ENCODE measurements at regions not wholly inside any gene's neighbourhood (a gene's known extent, or its start where the extent isn't known, plus 50 kb on each side); places are given as distances from the start of the nearest gene placed in this dataset.

DNA sequence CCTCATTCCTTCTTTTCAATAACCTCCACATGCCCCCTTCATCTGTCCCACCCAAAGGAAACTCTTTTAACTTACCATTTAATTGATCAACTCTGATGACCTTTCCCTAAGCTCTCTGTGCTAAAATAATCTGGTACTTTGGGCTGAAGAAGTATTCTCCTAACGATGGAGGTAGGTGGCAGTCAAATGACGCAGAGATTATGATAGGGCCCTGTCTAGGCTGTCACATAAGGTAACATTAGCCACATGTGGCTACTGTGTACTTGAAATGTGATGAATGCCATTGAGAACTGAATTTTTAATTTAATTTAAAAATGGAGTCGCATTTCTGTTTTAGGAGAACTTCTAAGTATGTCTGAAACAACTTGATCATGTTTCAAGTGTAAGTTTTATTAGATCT lies 140.5 kb upstream of the TNP1 start:
- H3K27me3 ChIP-seq (ENCODE audit: control insufficient read depth, insufficient read depth, low read length) = no peaks in the 10 kb centered on the region; the same call in 1 of the 2 replicates
- TF ChIP-seq, protein P1, sequence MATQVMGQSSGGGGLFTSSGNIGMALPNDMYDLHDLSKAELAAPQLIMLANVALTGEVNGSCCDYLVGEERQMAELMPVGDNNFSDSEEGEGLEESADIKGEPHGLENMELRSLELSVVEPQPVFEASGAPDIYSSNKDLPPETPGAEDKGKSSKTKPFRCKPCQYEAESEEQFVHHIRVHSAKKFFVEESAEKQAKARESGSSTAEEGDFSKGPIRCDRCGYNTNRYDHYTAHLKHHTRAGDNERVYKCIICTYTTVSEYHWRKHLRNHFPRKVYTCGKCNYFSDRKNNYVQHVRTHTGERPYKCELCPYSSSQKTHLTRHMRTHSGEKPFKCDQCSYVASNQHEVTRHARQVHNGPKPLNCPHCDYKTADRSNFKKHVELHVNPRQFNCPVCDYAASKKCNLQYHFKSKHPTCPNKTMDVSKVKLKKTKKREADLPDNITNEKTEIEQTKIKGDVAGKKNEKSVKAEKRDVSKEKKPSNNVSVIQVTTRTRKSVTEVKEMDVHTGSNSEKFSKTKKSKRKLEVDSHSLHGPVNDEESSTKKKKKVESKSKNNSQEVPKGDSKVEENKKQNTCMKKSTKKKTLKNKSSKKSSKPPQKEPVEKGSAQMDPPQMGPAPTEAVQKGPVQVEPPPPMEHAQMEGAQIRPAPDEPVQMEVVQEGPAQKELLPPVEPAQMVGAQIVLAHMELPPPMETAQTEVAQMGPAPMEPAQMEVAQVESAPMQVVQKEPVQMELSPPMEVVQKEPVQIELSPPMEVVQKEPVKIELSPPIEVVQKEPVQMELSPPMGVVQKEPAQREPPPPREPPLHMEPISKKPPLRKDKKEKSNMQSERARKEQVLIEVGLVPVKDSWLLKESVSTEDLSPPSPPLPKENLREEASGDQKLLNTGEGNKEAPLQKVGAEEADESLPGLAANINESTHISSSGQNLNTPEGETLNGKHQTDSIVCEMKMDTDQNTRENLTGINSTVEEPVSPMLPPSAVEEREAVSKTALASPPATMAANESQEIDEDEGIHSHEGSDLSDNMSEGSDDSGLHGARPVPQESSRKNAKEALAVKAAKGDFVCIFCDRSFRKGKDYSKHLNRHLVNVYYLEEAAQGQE (IDR thresholded peaks at IDR 0.05; ENCODE audit: insufficient read depth in 1 of 2, low read depth in 2 of 2, low read length in 1 of 2) = no peak
- no peak for TF ChIP-seq SIN3A (IDR thresholded peaks at IDR 0.05; ENCODE audit: borderline replicate concordance, insufficient read depth, low read depth, low read length)
- TF ChIP-seq, protein P2, sequence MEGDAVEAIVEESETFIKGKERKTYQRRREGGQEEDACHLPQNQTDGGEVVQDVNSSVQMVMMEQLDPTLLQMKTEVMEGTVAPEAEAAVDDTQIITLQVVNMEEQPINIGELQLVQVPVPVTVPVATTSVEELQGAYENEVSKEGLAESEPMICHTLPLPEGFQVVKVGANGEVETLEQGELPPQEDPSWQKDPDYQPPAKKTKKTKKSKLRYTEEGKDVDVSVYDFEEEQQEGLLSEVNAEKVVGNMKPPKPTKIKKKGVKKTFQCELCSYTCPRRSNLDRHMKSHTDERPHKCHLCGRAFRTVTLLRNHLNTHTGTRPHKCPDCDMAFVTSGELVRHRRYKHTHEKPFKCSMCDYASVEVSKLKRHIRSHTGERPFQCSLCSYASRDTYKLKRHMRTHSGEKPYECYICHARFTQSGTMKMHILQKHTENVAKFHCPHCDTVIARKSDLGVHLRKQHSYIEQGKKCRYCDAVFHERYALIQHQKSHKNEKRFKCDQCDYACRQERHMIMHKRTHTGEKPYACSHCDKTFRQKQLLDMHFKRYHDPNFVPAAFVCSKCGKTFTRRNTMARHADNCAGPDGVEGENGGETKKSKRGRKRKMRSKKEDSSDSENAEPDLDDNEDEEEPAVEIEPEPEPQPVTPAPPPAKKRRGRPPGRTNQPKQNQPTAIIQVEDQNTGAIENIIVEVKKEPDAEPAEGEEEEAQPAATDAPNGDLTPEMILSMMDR (IDR thresholded peaks at IDR 0.05) = no peak; the same call in 1 of the 2 replicates
- TF ChIP-seq TCF7L2 (IDR thresholded peaks at IDR 0.05; ENCODE audit: low read depth, low read length) = no peak
- no peak for TF ChIP-seq POLR2AphosphoS5 (IDR thresholded peaks at IDR 0.05; ENCODE audit: low read depth, low read length)
- in situ Hi-C loops (cut with HindIII; ENCODE audit: low pct_unique_long_range_greater_than_20kb, low sequenced_read_pairs) = no loop called here
- CTCF ChIA-PET = no interaction called here
- no peak for DNase-seq (ENCODE audit: low read depth, low spot score)
- H3K36me3 ChIP-seq (ENCODE audit: control insufficient read depth, insufficient read depth, low read length) = no peaks in the 10 kb centered on the region
- H3K4me1 ChIP-seq (ENCODE audit: control insufficient read depth, insufficient read depth, low read length) = no peaks in the 10 kb centered on the region
- no peak overlapping the region for H3K27ac ChIP-seq (ENCODE audit: low read length)
- no peaks in the 10 kb centered on the region for H3K9me3 ChIP-seq (ENCODE audit: control insufficient read depth, insufficient read depth, low read depth, low read length)
- H3K4me3 ChIP-seq (ENCODE audit: low read depth in 2 of 2, low read length in 2 of 2) = no peak overlapping the region
- intact Hi-C loops (cut with micrococcal nuclease; ENCODE audit: unreplicated experiment) = no loop called here
- POLR2A ChIA-PET = no interaction called here
- no peak for ATAC-seq
- BruUV-seq (replicated peaks) = no TSS peak

DNA sequence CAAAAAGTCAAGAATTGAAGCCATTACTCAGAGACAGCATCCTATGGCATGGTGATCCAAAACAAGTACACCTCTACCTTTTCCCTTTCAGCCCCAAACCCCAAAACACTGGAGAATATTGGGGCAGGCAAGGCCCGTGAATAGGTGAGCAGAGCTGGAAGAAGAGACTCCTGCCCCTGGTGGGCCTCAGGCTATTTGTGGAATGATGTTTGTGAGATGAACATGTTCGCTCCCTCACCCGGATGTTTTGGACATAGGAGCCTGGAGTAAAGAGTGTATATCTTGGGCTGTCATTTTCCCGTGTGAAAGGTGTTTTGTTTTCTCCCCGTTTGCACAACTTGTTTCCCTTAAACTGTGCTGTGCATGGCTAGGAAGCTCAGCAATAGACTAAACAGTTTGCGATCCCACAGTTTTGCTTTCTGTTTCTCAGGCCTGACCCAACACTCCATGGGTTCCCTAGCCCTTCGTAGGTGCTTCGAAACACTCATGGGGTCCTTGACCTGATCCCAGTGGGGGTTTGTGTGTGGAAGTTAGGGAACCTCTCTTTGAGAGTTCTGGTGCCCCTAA lies 136.5 kb upstream of the TNP1 start:
- no peaks in the 10 kb centered on the region for H3K4me1 ChIP-seq (ENCODE audit: control insufficient read depth, insufficient read depth, low read length)
- ATAC-seq (no peak), DNase-seq (ENCODE audit: low read depth, low spot score) (no peak)
- TF ChIP-seq, protein P1 (IDR thresholded peaks at IDR 0.05; ENCODE audit: insufficient read depth in 1 of 2, low read depth in 2 of 2, low read length in 1 of 2) = no peak
- TF ChIP-seq TCF7L2 (IDR thresholded peaks at IDR 0.05; ENCODE audit: low read depth, low read length) (no peak), POLR2AphosphoS5 (IDR thresholded peaks at IDR 0.05; ENCODE audit: low read depth, low read length) (no peak), SIN3A (IDR thresholded peaks at IDR 0.05; ENCODE audit: borderline replicate concordance, insufficient read depth, low read depth, low read length) (no peak)
- TF ChIP-seq, protein P2 (IDR thresholded peaks at IDR 0.05) = no peak
- no peaks in the 10 kb centered on the region for H3K9me3 ChIP-seq (ENCODE audit: control insufficient read depth, insufficient read depth, low read depth, low read length)
- CTCF ChIA-PET = interaction anchor here (0.5 kb wide), 1 partner anchor 238 kb away, joined by 3 read pairs; no protein-coding TSS in a partner anchor
- no peak overlapping the region for H3K27ac ChIP-seq (ENCODE audit: low read length)
- in situ Hi-C loops (cut with HindIII; ENCODE audit: low pct_unique_long_range_greater_than_20kb, low sequenced_read_pairs) (no loop called here), intact Hi-C loops (cut with micrococcal nuclease; ENCODE audit: unreplicated experiment) (no loop called here)
- no peaks in the 10 kb centered on the region for H3K36me3 ChIP-seq (ENCODE audit: control insufficient read depth, insufficient read depth, low read length)
- POLR2A ChIA-PET = no interaction called here
- BruUV-seq (replicated peaks) = no TSS peak
- no peaks in the 10 kb centered on the region; the same call in 1 of the 2 replicates for H3K27me3 ChIP-seq (ENCODE audit: control insufficient read depth, insufficient read depth, low read length)
- H3K4me3 ChIP-seq (ENCODE audit: low read depth in 2 of 2, low read length in 2 of 2) = no peak overlapping the region

All from Panc1 (cell line).